ENCODE measurements at regions not wholly inside any gene's neighbourhood (a gene's known extent, or its start where the extent isn't known, plus 50 kb on each side); places are given as distances from the start of the nearest gene placed in this dataset.

DNA sequence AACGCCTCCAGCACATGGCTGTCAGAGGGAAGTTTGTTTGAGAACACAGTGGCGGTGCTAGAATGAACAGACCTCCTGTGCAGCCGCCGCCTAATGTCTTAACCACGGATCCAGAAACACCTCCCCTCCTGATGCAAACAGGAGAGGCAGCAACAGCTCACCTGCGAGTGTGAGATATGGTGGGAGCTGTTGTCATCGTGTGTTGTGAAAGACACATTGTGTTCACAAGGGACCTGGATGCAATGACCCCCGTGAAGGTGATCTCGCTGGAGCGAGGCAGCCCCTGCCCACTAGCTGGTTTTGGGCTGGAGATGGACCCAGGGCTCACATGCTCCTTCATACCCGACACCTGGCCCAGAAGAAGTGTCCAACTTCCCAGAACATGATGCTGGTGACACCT lies 315.3 kb upstream of the C1orf174 start:
- TF ChIP-seq POLR2A (IDR thresholded peaks at IDR 0.05; ENCODE audit: low read length) (no peak), GATA1 (IDR thresholded peaks at IDR 0.05; ENCODE audit: low read depth, low read length) (no peak)

Data from erythroblast (primary cell).